GM18508 (cell line): ENCODE measurements at regions not wholly inside any gene's neighbourhood (a gene's known extent, or its start where the extent isn't known, plus 50 kb on each side); places are given as distances from the start of the nearest gene placed in this dataset.

Experiments used
- ATAC-seq: cut with Tn5 transposase; IDR thresholded peaks from one replicate; pipeline ENCODE4 v1.9.1; 2021; ENCODE audit warnings: moderate number of reproducible peaks; ENCODE audit not compliant: insufficient read depth, unreplicated experiment

DNA sequence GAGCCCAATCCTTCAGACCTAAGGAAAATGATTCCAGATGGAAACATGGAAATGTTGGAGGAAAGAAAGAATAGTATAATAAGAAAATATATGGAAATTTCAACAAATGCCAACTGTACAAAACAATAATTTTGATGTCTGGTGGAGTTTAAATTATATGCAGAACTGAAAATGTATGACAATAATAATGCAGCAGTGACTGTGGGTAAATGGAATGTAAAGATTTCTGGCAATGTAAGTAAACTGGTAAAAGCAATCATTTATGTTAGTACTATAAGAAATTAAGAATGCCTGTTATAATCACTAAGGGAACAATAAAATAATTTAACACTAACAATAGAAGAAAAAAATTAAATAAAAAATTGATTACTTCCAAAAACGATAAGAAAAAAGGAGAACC, 89.0 kb downstream of the EDN1 start:
- no peak for ATAC-seq

DNA sequence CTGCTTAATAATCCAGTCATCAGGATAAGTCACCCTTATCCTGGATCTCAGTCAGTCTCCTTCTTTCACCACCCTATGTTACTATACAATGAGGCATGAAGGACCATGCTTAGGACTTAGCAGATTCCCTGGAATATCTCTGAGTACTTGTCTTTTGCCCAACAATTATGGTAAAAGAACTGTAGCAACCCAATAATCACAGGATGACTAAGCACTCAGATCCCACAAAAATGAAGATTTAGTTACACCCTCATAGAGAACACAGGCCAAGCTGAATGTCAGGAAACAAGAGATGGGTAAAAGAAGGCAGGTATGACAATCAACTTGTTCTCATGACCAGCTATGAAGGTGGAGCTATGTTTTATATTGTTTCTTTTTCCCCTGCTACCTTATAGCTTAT, 91.4 kb downstream of the EDN1 start:
- ATAC-seq: no peak

DNA sequence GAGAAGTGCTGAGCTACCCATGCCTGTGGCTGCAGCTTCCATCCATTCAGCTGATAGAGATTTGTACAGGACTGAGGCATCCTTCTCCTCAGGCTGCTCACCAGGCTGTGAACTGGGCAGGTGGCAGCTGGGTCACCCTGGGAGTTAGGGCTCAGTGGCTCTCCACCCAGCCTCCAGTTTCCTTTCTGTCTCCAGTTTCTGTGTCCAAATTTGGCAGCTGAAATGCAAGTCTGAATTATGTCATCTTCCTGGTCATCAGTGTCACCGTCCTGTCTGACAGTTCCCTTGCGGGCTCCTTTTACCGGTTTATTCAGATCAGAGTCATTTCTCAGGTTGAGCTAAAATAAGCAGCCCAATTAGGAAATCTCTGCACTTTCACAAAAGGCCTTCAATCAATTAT, 93.3 kb downstream of the EDN1 start:
- peak; percentile 67 for ATAC-seq

DNA sequence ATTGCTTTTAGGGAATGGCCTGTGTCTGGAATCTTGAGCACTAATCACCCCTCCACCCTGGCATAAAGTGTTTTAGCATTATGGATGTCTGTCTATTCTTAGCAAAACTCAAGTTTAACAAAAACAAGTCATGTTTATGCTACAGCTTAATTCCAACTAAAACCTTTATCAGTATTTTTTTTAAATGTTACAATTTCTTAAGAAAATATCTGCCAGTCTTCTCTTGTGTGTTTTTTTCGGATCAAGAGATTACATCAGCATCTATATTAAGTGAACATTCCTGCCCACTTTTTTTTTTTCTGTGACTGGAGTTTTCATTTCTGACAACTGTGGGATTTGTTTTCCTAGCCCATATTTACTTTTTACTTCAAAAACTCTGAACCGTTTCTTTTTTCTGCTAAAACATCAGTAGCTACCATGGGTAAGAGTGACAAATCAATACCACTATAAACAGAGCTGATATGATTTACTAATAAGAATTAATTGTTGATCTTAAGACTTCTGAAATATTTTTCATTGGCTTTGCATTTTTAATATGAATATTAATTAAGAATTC, 94.3 kb downstream of the EDN1 start:
- no peak for ATAC-seq

DNA sequence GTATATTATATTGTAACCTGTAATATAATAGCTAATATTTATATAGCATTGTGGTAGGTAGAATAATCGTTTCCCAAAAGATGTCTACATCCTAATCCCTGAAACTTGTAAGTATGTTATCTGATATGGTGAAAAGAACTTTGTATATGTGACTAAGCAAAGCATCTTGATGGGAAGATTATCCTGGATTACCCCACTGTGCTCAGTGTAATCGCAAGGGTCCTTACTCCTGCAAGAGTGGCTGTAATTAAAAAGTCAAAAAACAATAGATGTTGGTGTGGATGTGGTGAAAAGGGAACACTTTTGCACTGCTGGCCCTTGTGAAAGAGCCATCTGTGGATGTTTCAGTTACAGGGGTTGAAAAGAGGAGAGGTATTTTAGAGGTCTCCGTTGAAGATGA, 95.2 kb downstream of the EDN1 start:
- ATAC-seq: no peak

DNA sequence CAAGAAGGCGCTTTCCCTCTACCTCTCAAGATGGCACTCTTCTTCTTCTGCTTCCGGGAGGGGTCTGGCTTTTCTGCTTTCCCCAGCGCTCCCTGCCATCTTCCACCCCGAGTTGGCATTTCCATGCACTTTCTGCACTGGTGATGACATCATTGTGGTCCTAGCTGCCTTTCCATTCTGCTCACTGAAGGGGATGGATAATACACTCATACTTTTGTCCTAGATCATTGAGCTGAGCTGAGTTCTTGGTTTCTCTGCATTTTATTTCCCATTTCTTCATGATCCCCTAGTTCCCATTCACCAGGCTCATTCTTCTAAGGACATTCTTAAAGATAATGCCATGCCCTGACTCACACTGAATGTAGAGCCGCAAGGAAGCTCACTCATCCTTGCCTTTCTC, 96.7 kb downstream of the EDN1 start:
- no peak for ATAC-seq

DNA sequence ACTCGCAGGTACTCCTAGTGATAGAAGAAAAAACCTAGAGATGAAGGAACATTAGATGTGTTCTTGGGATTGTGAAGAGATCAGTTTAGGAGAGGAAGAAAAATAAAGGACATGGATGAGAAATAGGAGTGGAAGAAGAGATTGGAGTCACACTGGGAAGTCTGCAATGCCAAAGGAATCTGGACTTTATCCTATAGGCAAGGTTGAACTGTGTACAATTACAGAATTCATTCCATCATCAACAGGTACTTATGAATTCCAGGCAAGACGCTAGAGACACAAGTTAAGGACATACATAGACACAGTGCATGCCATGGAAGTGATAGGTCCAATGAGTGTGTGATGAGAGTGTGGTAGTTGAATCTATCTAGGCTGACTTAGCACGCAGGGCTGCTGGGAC, 101.3 kb downstream of the EDN1 start:
- no peak for ATAC-seq

DNA sequence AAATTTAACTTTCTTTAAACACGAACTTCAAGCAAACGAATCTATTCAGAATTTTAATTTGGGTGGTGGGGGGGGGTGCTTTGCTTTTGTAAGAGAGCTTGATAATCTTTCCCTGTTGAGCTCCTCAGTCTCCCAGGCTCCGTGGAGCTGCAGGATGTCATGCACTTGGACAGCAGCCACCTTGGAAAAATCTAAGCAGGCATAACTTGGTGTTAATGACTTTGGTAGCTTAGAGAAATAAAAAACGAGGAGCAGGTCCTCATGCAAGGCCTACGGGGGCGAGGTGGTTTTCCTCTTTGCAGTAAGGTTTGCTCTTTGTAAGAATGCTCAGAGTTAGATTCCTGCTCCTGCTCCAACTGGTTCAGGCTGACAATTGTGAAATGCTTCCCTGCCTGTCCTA, 102.3 kb downstream of the EDN1 start:
- ATAC-seq: no peak

DNA sequence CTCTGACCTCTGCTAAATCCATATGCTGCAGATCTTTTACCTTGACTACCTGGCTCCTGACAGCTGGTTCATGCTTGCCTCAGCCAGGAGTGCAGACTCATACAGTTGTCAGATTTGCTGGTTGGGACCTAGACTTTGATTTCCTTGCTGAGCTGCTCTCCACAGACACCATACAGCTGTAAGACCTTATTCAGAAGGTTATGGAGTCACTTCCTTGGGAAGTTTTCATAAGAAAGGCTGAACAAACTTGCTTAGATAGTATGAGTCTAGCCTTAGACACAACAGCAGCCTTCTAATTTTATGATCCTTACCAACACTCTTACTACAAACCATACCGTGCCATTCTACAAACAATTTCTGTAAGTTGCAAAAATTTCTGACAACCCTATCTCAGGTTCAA, 102.9 kb downstream of the EDN1 start:
- ATAC-seq: no peak

DNA sequence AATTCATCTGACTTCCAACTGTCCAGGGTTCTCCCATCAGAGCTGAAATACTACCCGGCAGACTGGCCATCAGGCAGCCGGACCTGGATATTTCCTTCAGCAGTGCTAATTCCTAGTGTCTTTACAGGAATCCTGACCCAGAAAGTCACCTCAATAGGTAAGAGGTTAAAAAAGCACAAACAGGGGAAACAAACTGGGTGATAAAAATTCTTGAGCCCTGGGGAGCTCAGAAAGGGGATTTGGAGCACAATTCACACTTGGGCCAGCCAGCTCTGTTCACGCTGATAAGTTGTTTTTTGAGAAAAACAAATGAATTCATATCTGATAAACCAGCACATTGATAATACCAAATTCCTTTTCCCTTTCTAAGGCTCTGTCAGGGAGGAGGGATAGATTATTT, 104.0 kb downstream of the EDN1 start:
- no peak for ATAC-seq

DNA sequence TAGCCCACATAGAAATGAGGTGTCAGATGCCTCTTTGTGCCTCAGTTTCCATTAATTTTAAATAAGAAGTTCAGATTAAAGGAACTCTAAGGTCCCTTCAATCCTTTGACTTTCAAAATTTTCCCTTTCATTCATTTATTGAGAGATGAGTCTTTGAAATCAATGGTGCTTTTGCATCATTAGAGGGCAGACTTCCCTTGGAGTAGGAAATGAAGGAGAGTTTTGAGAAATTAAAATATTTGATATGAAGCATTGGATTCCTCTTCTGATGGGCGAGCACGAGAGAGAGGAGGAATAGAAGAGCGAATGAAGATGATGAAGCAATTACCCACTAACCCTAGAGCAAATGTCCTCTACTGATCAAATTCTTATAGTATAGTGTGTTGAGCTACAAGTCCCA, 105.7 kb downstream of the EDN1 start:
- ATAC-seq: no peak

DNA sequence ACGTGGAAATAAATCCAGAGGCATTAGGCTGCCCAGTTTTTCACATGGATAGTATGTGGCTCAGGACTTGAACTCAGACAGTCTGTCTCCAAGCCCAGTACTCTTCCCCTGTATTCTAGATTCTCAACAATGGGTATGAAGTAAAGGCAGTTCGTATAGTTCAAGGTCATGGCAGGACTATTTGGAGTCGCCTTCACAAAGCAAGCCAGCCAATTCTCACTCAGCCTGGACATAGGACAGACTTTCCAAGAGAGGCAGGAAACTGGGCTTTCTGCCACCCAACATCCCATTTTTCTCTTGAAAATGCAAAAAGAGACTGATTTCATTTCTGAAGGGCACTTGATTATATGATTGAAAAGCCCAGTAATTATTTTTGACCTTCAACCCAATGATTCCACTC, 111.0 kb downstream of the EDN1 start:
- no peak for ATAC-seq

DNA sequence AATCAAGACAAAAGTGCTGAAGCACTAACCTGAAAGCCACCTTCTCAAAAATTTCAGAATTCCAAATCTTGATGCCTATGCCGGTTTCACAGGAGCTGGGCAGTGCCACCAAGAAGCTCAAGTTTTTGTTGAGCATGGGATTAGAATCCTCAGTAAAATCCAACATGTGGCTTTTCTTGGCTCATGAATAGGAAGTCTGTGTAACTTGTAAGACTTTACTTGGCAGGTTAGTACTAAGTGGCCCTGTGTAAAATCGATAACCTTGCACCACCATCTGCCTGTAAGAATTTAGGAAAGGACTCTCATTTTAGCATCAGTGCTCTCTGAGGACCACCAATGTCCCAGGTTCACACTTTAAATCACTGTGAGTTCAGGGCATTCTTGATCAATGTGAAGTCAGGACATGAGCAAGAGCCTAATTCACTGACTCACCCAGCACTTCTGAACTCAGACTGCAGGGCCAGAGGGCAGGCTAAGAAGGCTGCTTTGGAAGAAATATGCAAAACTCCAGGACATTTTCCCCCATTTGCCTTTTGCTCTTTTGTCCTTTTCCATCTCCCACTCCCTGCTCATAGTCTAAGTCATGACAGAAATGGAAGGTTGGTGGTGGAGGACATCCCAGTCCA, 113.2 kb downstream of the EDN1 start:
- ATAC-seq: no peak

DNA sequence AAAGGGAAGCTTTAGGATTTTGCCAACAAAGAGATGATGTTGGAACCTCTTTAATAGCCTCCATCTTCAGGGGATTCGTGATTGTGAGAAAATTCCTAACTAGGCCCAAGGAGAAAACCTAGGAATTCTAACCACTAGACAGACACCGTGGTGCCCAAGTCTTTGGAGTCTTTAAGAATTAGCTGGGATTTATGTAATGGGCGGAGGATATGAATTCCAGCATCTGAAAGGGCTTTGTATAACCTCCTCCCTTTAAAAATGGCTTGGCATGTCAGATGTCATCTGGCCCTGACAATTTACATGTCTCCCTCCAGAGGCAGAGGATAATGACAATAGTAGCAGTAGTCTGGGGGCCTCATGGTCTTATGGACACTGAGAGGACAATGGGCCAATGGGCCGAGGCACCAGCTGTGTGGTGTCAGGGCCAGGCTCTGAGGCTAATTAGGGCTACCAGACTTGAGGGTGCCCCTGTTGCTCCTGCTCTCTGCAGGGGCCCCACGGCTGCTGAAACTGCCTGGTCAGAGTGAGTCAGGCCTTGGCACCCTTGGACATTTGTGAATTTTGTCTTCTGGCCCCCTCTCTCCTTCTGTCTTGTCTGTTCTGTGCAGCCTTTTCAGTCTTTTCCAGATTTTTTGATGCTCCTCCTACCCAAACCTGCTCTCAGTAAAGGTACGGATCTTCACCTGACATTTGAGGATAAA, 113.9 kb downstream of the EDN1 start:
- no peak for ATAC-seq

DNA sequence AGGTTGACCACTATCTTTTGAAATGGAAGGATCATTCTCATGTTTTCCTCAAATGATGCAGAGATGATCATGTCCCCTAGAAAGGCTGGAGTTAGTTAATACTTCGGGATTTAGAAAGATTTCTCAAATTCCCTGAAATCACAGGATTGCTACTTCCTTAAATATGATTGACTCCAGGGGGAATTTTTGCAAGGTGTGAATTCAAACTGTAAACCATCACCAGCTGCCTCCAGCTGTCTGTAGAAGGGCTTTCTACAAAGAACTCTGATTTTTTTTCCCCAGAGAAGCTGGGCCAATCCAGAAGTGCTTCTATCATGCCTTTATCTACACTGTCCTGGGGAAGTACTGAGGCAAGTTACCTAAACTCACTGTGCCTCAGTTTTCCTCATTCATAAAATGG, 114.5 kb downstream of the EDN1 start:
- no peak for ATAC-seq

DNA sequence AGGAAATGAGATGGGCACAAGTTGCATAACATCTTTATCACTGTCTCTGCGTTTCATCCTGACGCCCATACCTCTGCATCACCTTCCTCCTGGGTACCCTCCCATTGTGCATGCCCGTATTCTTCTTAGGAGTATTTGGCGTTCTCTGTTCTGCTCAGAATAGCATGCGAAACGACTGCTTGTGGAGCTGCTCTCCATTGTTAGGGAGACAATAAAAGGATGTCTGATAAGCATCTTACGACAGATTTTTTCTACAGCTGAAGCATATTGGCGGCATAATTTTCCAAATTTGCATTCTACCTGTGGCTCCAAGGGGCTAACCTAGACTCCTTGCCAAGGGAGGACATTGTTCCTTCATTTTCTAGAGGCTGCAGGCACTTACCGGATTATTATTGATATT, 118.6 kb downstream of the EDN1 start:
- ATAC-seq: no peak

DNA sequence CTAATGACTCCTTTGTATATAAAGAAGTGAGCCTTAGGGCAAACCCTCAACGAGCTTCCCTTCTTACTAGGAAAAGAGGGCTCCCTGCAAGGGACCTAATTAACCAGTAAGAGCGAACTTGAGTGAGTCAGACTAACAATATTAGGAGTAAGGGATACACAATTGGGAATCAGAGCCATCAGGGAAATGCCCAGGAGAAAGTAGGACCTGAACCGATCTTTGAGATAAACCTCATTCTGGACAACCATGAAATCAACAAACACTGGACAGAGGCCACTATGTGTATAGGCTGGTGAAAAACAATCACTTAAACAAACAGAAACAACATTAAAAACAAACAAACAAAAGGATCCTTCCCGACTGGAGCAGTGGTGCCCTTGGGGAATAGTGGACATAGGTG, 120.8 kb downstream of the EDN1 start:
- ATAC-seq: no peak

DNA sequence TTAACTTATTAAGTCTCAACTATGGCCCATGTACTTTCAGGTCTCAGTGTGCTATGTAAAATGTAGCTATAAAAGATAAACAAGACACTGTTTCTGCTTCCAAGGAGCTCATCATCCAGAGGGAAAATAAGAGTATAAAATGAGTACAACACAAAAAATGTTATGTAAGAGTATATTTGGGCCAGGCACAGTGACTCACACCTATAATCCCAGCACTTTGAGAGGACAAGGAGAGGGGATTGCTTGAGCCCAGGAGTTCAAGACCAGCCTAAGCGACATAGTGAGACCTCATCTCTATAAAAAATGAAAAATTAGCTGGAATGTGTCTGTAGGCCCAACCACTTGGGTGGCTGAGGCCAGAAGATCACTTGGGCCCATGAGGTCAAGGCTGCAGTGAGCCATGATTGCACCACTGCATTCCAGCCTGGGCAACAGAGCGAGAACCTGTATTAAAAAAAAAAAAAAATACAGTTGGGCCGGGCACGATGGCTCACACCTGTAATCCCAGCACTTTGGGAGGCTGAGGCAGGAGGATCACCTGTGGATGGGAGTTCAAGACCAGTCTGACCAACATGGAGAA, 124.0 kb downstream of the EDN1 start:
- ATAC-seq: no peak

DNA sequence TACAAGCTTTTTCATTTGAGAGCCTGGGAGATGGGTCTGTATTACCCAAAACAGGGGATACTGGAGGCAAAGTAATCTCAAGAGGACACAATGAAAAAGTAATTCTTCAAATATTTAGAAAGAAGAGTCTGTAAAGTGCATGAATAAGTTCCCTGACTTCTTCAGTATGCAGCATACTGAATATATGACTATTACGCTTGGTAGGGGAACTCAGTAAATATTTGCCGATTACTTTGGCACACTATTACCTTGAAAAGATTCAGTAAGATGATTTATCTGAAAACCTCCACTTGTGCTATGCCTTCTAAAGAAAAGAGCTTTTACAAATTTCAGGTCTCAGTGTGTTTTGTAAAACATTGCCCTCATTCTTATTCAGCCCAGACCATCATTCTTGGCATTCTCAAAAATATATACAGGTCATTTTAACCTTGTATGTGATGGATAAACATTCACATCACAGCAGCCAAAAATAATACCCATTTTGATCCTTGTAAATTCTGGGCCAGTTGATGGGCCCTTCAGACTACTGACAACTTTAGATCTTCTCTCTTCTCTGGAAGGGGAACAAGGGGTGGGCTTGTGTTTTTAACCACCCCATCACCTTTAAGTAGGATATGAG, 125.9 kb downstream of the EDN1 start:
- ATAC-seq: no peak

DNA sequence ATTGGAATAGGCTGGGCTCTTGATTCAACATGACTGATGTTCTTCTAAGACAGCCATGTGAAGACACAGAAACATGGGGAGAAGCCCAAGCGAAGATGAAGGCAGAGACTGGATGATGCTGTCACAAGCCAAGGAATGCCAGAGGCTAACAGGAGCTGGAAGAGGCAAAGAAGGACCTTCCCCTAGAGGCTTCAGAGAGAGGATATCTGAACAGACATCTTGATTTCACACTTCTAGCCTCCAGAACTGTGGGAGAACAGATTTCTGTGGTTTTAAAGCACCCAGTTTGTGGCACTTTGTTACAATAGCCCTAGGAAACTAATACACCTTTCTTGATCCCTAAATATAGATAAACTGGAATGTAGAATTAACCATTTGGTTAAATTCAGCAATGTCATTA, 127.0 kb downstream of the EDN1 start:
- no peak for ATAC-seq

DNA sequence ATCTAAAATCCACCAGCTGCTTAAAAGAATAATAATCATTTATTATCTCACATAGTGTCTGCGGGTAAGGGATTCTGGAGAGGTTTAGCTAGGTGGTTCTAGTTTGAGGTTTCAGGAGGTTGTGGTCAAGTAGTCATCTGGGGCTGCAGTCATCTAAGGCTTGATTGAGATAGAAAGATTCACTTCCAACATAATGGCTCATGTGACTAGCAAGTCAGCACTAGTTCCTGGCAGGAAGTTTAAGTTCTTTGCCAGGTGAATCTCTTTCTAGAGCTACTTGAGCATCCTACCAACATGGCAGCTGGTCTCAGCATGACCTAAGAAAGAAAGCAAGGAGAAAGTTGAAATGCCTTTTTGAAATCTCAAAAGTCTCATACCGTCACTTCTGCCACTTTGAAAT, 128.8 kb downstream of the EDN1 start:
- ATAC-seq: no peak
